Adipocyte (in vitro differentiated cells): ENCODE measurements at regions not wholly inside any gene's neighbourhood (a gene's known extent, or its start where the extent isn't known, plus 50 kb on each side); places are given as distances from the start of the nearest gene placed in this dataset.

Experiments
- DNase-seq: peaks from one replicate; pipeline ENCODE4 v3.0.0-alpha.2; 2015; ENCODE audit warnings: low read depth
- H3K27me3 ChIP-seq: replicated peaks from 2 replicates; pipeline ENCODE4 v1.7.0; 2013; ENCODE audit warnings: mild to moderate bottlenecking, low read length, moderate library complexity; ENCODE audit not compliant: control insufficient read depth, insufficient read depth
- H3K36me3 ChIP-seq: 2 replicates; pipeline ENCODE4 v1.7.0; 2013; ENCODE audit warnings: low read length, mild to moderate bottlenecking, moderate library complexity; ENCODE audit not compliant: control insufficient read depth, insufficient read depth, severe bottlenecking
- H3K4me1 ChIP-seq: 2 replicates; pipeline ENCODE4 v1.7.0; 2013; ENCODE audit warnings: mild to moderate bottlenecking, low read length, moderate library complexity; ENCODE audit not compliant: control insufficient read depth, insufficient read depth
- H3K4me3 ChIP-seq: 2 replicates; pipeline ENCODE4 v1.7.0; 2013; ENCODE audit warnings: mild to moderate bottlenecking, low read length, moderate library complexity
- H3K9ac ChIP-seq: 2 replicates; pipeline ENCODE4 v1.7.0; 2013; ENCODE audit warnings: mild to moderate bottlenecking, low read length, moderate library complexity
- H3K9me3 ChIP-seq: 2 replicates; pipeline ENCODE4 v1.7.0; 2013; ENCODE audit warnings: mild to moderate bottlenecking, low read length, moderate library complexity; ENCODE audit not compliant: control insufficient read depth

DNA sequence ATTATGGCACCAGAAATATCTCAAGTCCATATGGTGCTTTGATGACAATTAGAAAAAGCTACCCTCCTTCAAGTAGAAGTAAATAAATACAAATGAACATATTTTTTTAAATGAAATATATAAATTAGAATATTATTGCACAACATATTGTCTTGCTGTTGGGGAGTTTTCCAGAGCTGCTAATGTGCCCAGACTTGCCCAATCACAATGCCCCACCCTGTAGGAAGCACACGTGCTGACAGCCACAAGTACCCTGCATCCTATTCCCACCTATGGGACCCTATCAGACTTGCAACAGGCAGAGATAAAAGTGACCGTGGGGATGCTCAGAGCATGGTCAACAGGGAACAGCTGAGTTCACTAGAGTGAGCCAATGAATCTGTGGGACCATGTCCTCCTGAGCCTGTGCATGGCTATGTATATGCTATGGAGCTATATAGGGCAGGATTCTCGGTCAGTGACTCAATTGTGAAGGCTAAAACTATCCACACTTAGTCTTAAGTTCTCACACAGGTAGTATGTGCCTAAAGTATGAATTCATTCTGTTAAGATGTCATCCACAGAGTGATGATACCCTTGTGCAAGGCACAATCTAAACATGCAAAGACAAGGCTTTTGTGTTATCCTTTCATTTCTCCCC, 336.0 kb downstream of the HGF start:
- H3K9ac ChIP-seq: no peak overlapping the region
- DNase-seq: no peak
- no peak overlapping the region for H3K4me3 ChIP-seq
- H3K4me1 ChIP-seq: peaks cover 17% of the 10 kb centered on the region
- no peaks in the 10 kb centered on the region for H3K36me3 ChIP-seq
- H3K9me3 ChIP-seq: no peaks in the 10 kb centered on the region
- no peaks in the 10 kb centered on the region for H3K27me3 ChIP-seq

DNA sequence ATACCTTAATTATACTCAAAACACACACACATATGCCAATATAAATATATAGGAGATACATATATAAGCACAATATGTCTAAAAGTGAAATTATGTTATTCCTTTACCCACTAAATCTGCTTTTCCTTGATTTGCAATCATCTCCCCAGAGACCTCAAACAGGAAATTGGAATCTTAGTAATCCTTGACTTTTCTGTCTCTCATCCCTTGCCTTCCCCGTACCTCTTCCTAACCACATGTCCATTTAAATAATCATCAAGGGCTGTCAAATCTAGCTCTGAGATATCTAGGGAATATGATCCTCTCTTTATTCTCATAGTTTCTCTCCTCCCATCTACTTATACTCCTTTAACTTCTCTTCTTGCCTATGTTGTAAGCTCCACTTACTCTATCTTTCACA, 336.6 kb downstream of the HGF start:
- DNase-seq: no peak
- H3K36me3 ChIP-seq: no peaks in the 10 kb centered on the region
- no peak overlapping the region for H3K9ac ChIP-seq
- no peaks in the 10 kb centered on the region for H3K9me3 ChIP-seq
- no peaks in the 10 kb centered on the region for H3K27me3 ChIP-seq
- peaks cover 17% of the 10 kb centered on the region for H3K4me1 ChIP-seq
- no peak overlapping the region for H3K4me3 ChIP-seq

DNA sequence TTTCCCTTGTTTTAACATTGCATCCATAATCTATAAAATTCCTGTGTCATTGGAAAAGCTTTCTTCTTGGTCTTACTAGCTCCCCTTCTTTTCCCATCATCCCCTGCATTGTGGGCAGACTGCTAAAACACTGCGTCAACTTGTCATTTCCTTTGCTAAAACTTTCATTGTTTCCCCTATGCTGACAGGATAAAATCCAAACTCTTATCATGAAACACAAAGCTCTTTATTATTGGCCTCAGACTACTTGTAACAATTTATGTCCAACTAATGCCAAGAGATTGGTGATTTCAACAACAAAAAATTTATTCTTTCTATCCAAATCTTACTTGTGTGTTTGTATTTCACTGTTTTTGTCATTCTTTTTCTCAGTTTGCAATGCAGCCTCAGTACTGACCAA, 339.1 kb downstream of the HGF start:
- Histone ChIP-seq H3K9ac (no peak overlapping the region), H3K4me1 (peaks cover 17% of the 10 kb centered on the region), H3K36me3 (no peaks in the 10 kb centered on the region), H3K4me3 (no peak overlapping the region), H3K27me3 (no peaks in the 10 kb centered on the region), H3K9me3 (no peaks in the 10 kb centered on the region)
- DNase-seq: no peak

- Histone ChIP-seq H3K9me3 (no peaks in the 10 kb centered on the region), H3K4me1 (peaks cover 17% of the 10 kb centered on the region), H3K4me3 (no peak overlapping the region), H3K36me3 (no peaks in the 10 kb centered on the region), H3K9ac (no peak overlapping the region), H3K27me3 (no peaks in the 10 kb centered on the region)
- no peak for DNase-seq
Observed at GRCh38 chr7:81430150-81430549, 339.7 kb downstream of the HGF start.

DNA sequence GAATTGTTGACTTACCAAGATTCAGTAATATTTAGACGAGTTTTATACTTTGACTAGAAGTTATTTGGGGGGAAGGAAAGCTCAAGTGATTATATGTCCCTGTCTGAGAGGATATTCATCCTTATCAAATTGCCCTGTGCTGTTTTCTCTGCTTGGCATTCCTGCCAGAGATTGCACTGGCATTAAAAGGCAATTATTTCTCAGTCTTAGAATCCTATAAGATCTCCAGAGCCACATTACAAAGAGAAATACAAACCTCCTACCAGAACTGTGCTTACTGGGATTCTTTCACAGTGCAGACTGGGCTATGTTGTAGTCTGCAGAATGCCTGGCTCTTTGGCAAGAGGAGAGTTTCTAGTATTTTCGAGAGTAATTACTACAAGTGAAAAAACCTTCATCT, 342.4 kb downstream of the HGF start:
- DNase-seq: no peak
- peaks cover 12% of the 10 kb centered on the region for H3K4me1 ChIP-seq
- no peaks in the 10 kb centered on the region for H3K9me3 ChIP-seq
- no peaks in the 10 kb centered on the region for H3K36me3 ChIP-seq
- H3K9ac ChIP-seq: no peak overlapping the region
- no peak overlapping the region for H3K4me3 ChIP-seq
- H3K27me3 ChIP-seq: no peaks in the 10 kb centered on the region

- Histone ChIP-seq H3K4me1 (no peaks in the 10 kb centered on the region), H3K27me3 (no peaks in the 10 kb centered on the region), H3K9ac (no peak overlapping the region), H3K36me3 (no peaks in the 10 kb centered on the region), H3K4me3 (no peak overlapping the region), H3K9me3 (no peaks in the 10 kb centered on the region)
- no peak for DNase-seq
Observed at GRCh38 chr7:81420526-81421226, 349.2 kb downstream of the HGF start.

GRCh38 chr7:81419731-81420130, 350.1 kb downstream of the HGF start:
- DNase-seq: no peak
- H3K9me3 ChIP-seq: no peaks in the 10 kb centered on the region
- no peak overlapping the region for H3K4me3 ChIP-seq
- no peaks in the 10 kb centered on the region for H3K27me3 ChIP-seq
- H3K4me1 ChIP-seq: no peaks in the 10 kb centered on the region
- no peaks in the 10 kb centered on the region for H3K36me3 ChIP-seq
- no peak overlapping the region for H3K9ac ChIP-seq

DNA sequence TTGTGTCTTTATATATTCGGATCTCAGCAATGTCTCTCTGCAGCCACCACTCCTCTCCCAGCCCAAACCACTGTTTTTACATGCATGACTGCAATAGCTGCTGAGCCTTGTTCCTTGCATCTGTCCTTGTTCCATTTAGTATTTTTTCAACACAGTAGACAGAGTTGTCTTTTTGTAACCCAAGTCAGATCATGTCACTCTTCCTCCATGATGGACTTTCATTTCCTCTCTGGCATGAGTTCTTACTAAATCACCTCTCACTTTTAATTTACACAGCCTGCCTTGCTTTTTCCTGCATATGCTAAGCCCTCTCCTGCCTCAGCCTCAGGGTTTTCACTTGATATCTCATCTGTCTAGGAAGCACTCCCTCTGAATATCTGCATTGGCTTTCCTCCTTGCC, 353.2 kb downstream of the HGF start:
- Histone ChIP-seq H3K27me3 (no peaks in the 10 kb centered on the region), H3K36me3 (no peaks in the 10 kb centered on the region), H3K4me3 (no peak overlapping the region), H3K9me3 (no peaks in the 10 kb centered on the region), H3K9ac (no peak overlapping the region), H3K4me1 (no peaks in the 10 kb centered on the region)
- DNase-seq: no peak

DNA sequence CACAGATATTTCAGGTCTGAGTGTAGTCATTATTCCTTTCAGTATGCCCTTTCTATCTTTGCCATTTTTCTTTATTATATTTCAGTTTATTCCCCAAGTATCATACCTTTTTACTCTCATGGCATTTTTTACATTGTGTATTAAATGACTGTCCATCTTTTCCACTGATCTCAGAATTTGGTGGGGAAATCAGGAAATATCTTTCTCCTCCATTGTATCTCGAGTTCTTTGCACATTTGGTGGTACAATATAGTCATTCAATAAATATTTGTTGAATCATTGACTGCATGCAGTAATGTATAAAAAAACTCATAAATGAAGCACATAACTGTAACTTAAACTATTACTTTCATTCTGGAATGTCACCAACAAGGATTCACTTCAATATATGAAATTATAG, 354.7 kb downstream of the HGF start:
- Histone ChIP-seq H3K9me3 (no peaks in the 10 kb centered on the region), H3K36me3 (no peaks in the 10 kb centered on the region), H3K27me3 (no peaks in the 10 kb centered on the region), H3K4me1 (no peaks in the 10 kb centered on the region), H3K9ac (no peak overlapping the region), H3K4me3 (no peak overlapping the region)
- no peak for DNase-seq

- no peak overlapping the region for H3K9ac ChIP-seq
- no peaks in the 10 kb centered on the region for H3K27me3 ChIP-seq
- H3K9me3 ChIP-seq: no peaks in the 10 kb centered on the region
- no peak overlapping the region for H3K4me3 ChIP-seq
- no peaks in the 10 kb centered on the region for H3K36me3 ChIP-seq
- DNase-seq: no peak
- H3K4me1 ChIP-seq: no peaks in the 10 kb centered on the region
Observed at GRCh38 chr7:81414411-81414810, 355.4 kb downstream of the HGF start.

- Histone ChIP-seq H3K9me3 (no peaks in the 10 kb centered on the region), H3K4me1 (peaks cover 3% of the 10 kb centered on the region), H3K9ac (no peak overlapping the region), H3K4me3 (no peak overlapping the region), H3K27me3 (no peaks in the 10 kb centered on the region), H3K36me3 (no peaks in the 10 kb centered on the region)
- DNase-seq: no peak
Observed at GRCh38 chr7:81410471-81411117, 359.3 kb downstream of the HGF start.
